ENCODE measurements at regions not wholly inside any gene's neighbourhood (a gene's known extent, or its start where the extent isn't known, plus 50 kb on each side); places are given as distances from the start of the nearest gene placed in this dataset.
"Not testable (repeated sequence)": the region's sequence is repeated elsewhere in the genome, so short reads cannot be mapped to it uniquely, and the experiment has no call there.

- not testable (repeated sequence) for H3K27me3 ChIP-seq (ENCODE audit: low read length)
Measured at GRCh38 chr16:16499875-16500274, 120.9 kb downstream of the NPIPA7 start.

GRCh38 chr16:16507041-16507440 lies 128.1 kb downstream of the NPIPA7 start:
- not testable (repeated sequence) for H2AFZ ChIP-seq (ENCODE audit: low read length); H3K4me2 ChIP-seq (ENCODE audit: low read depth, low read length, poor library complexity, severe bottlenecking); H3K4me3 ChIP-seq (ENCODE audit: low read length); H3K9me3 ChIP-seq (ENCODE audit: low read length); H3K9me2 ChIP-seq (replicated peaks; ENCODE audit: insufficient read depth, low read length); H3K79me2 ChIP-seq (ENCODE audit: low read length); DNase-seq; H3K9ac ChIP-seq (ENCODE audit: low read length); H3K36me3 ChIP-seq (ENCODE audit: insufficient read depth, low read length); H3K27me3 ChIP-seq (ENCODE audit: low read length); H3K4me1 ChIP-seq (ENCODE audit: low read length); H3K27ac ChIP-seq (ENCODE audit: low read length); H4K20me1 ChIP-seq (ENCODE audit: insufficient read depth, low read depth, low read length)

More at GRCh38 chr16:16499875-16500274, 120.9 kb downstream of the NPIPA7 start:
- not testable (repeated sequence) for H3K4me2 ChIP-seq (ENCODE audit: low read depth, low read length, poor library complexity, severe bottlenecking); H3K79me2 ChIP-seq (ENCODE audit: low read length); H3K9me2 ChIP-seq (replicated peaks; ENCODE audit: insufficient read depth, low read length); DNase-seq; H3K27ac ChIP-seq (ENCODE audit: low read length); H4K20me1 ChIP-seq (ENCODE audit: insufficient read depth, low read depth, low read length); H3K36me3 ChIP-seq (ENCODE audit: insufficient read depth, low read length); H2AFZ ChIP-seq (ENCODE audit: low read length); H3K4me3 ChIP-seq (ENCODE audit: low read length); H3K9me3 ChIP-seq (ENCODE audit: low read length); H3K9ac ChIP-seq (ENCODE audit: low read length); H3K4me1 ChIP-seq (ENCODE audit: low read length)

GRCh38 chr16:16508344-16508743 lies 129.4 kb downstream of the NPIPA7 start:
- not testable (repeated sequence) for H3K4me1 ChIP-seq (ENCODE audit: low read length); H3K9ac ChIP-seq (ENCODE audit: low read length); H3K27me3 ChIP-seq (ENCODE audit: low read length); H4K20me1 ChIP-seq (ENCODE audit: insufficient read depth, low read depth, low read length); H3K4me2 ChIP-seq (ENCODE audit: low read depth, low read length, poor library complexity, severe bottlenecking); DNase-seq; H3K36me3 ChIP-seq (ENCODE audit: insufficient read depth, low read length); H3K9me3 ChIP-seq (ENCODE audit: low read length); H3K79me2 ChIP-seq (ENCODE audit: low read length); H2AFZ ChIP-seq (ENCODE audit: low read length); H3K4me3 ChIP-seq (ENCODE audit: low read length); H3K27ac ChIP-seq (ENCODE audit: low read length); H3K9me2 ChIP-seq (replicated peaks; ENCODE audit: insufficient read depth, low read length)

- H3K9ac ChIP-seq (ENCODE audit: low read length); H3K36me3 ChIP-seq (ENCODE audit: insufficient read depth, low read length); H2AFZ ChIP-seq (ENCODE audit: low read length); H3K4me2 ChIP-seq (ENCODE audit: low read depth, low read length, poor library complexity, severe bottlenecking); H3K9me2 ChIP-seq (replicated peaks; ENCODE audit: insufficient read depth, low read length); H3K4me3 ChIP-seq (ENCODE audit: low read length); DNase-seq; H3K79me2 ChIP-seq (ENCODE audit: low read length); H3K27ac ChIP-seq (ENCODE audit: low read length); H3K9me3 ChIP-seq (ENCODE audit: low read length); H3K4me1 ChIP-seq (ENCODE audit: low read length); H3K27me3 ChIP-seq (ENCODE audit: low read length); H4K20me1 ChIP-seq (ENCODE audit: insufficient read depth, low read depth, low read length): not testable (repeated sequence)
Measured at GRCh38 chr16:16519395-16519794, 140.5 kb downstream of the NPIPA7 start.

GRCh38 chr16:16521239-16522002 lies 142.5 kb downstream of the NPIPA7 start:
- H3K36me3 ChIP-seq (ENCODE audit: insufficient read depth, low read length); H3K27me3 ChIP-seq (ENCODE audit: low read length); H2AFZ ChIP-seq (ENCODE audit: low read length); H3K9ac ChIP-seq (ENCODE audit: low read length); DNase-seq; H3K27ac ChIP-seq (ENCODE audit: low read length); H3K9me2 ChIP-seq (replicated peaks; ENCODE audit: insufficient read depth, low read length); H4K20me1 ChIP-seq (ENCODE audit: insufficient read depth, low read depth, low read length); H3K4me1 ChIP-seq (ENCODE audit: low read length); H3K9me3 ChIP-seq (ENCODE audit: low read length); H3K79me2 ChIP-seq (ENCODE audit: low read length); H3K4me2 ChIP-seq (ENCODE audit: low read depth, low read length, poor library complexity, severe bottlenecking); H3K4me3 ChIP-seq (ENCODE audit: low read length): not testable (repeated sequence)

- not testable (repeated sequence) for H3K79me2 ChIP-seq (ENCODE audit: low read length); H3K4me3 ChIP-seq (ENCODE audit: low read length); H3K4me2 ChIP-seq (ENCODE audit: low read depth, low read length, poor library complexity, severe bottlenecking); H3K27ac ChIP-seq (ENCODE audit: low read length); H3K4me1 ChIP-seq (ENCODE audit: low read length); H3K9me2 ChIP-seq (replicated peaks; ENCODE audit: insufficient read depth, low read length); H3K27me3 ChIP-seq (ENCODE audit: low read length); H3K36me3 ChIP-seq (ENCODE audit: insufficient read depth, low read length); H3K9ac ChIP-seq (ENCODE audit: low read length); H3K9me3 ChIP-seq (ENCODE audit: low read length); H4K20me1 ChIP-seq (ENCODE audit: insufficient read depth, low read depth, low read length); H2AFZ ChIP-seq (ENCODE audit: low read length); DNase-seq
Measured at GRCh38 chr16:16526998-16527397, 148.1 kb downstream of the NPIPA7 start.

GRCh38 chr16:16530744-16531143 lies 151.8 kb downstream of the NPIPA7 start:
- not testable (repeated sequence) for H3K36me3 ChIP-seq (ENCODE audit: insufficient read depth, low read length); H4K20me1 ChIP-seq (ENCODE audit: insufficient read depth, low read depth, low read length); H3K4me3 ChIP-seq (ENCODE audit: low read length); H3K4me1 ChIP-seq (ENCODE audit: low read length); H2AFZ ChIP-seq (ENCODE audit: low read length); H3K27me3 ChIP-seq (ENCODE audit: low read length); H3K9me2 ChIP-seq (replicated peaks; ENCODE audit: insufficient read depth, low read length); H3K4me2 ChIP-seq (ENCODE audit: low read depth, low read length, poor library complexity, severe bottlenecking); H3K9me3 ChIP-seq (ENCODE audit: low read length); H3K27ac ChIP-seq (ENCODE audit: low read length); DNase-seq; H3K79me2 ChIP-seq (ENCODE audit: low read length); H3K9ac ChIP-seq (ENCODE audit: low read length)

GRCh38 chr16:16535565-16535964 lies 156.6 kb downstream of the NPIPA7 start:
- H3K79me2 ChIP-seq (ENCODE audit: low read length); DNase-seq; H2AFZ ChIP-seq (ENCODE audit: low read length); H4K20me1 ChIP-seq (ENCODE audit: insufficient read depth, low read depth, low read length); H3K9ac ChIP-seq (ENCODE audit: low read length); H3K36me3 ChIP-seq (ENCODE audit: insufficient read depth, low read length); H3K4me3 ChIP-seq (ENCODE audit: low read length); H3K27ac ChIP-seq (ENCODE audit: low read length); H3K9me3 ChIP-seq (ENCODE audit: low read length); H3K9me2 ChIP-seq (replicated peaks; ENCODE audit: insufficient read depth, low read length); H3K27me3 ChIP-seq (ENCODE audit: low read length); H3K4me2 ChIP-seq (ENCODE audit: low read depth, low read length, poor library complexity, severe bottlenecking); H3K4me1 ChIP-seq (ENCODE audit: low read length): not testable (repeated sequence)

- DNase-seq; H2AFZ ChIP-seq (ENCODE audit: low read length); H3K36me3 ChIP-seq (ENCODE audit: insufficient read depth, low read length); H3K4me3 ChIP-seq (ENCODE audit: low read length); H4K20me1 ChIP-seq (ENCODE audit: insufficient read depth, low read depth, low read length); H3K27me3 ChIP-seq (ENCODE audit: low read length); H3K9me3 ChIP-seq (ENCODE audit: low read length); H3K9me2 ChIP-seq (replicated peaks; ENCODE audit: insufficient read depth, low read length); H3K27ac ChIP-seq (ENCODE audit: low read length); H3K4me2 ChIP-seq (ENCODE audit: low read depth, low read length, poor library complexity, severe bottlenecking); H3K9ac ChIP-seq (ENCODE audit: low read length); H3K4me1 ChIP-seq (ENCODE audit: low read length); H3K79me2 ChIP-seq (ENCODE audit: low read length): not testable (repeated sequence)
Measured at GRCh38 chr16:16536151-16536550, 157.2 kb downstream of the NPIPA7 start.

All from Karpas-422 (cell line).